Ishikawa (cell line): ENCODE measurements at regions not wholly inside any gene's neighbourhood (a gene's known extent, or its start where the extent isn't known, plus 50 kb on each side); places are given as distances from the start of the nearest gene placed in this dataset.

ENCODE experiments used
- CEBPB ChIP-seq: IDR thresholded peaks from 2 replicates; pipeline ENCODE4 v1.6.1; 2012
- CREB1 ChIP-seq: IDR thresholded peaks from 2 replicates; pipeline ENCODE4 v1.6.1; 2012; ENCODE audit warnings: low read depth
- MAX ChIP-seq: IDR thresholded peaks from 2 replicates; pipeline ENCODE4 v1.6.1; 2012
- NFIC ChIP-seq: IDR thresholded peaks from 2 replicates; pipeline ENCODE4 v1.6.1; 2012
- REST ChIP-seq: IDR thresholded peaks from 2 replicates; pipeline ENCODE4 v1.6.1; 2012; ENCODE audit warnings: low read depth, mild to moderate bottlenecking
- TAF1 ChIP-seq: IDR thresholded peaks from 2 replicates; pipeline ENCODE4 v1.6.1; 2012; ENCODE audit warnings: low read depth, mild to moderate bottlenecking
- TCF12 ChIP-seq: IDR thresholded peaks from 2 replicates; pipeline ENCODE4 v1.6.1; 2012; ENCODE audit warnings: low read depth
- YY1 ChIP-seq: IDR thresholded peaks from 2 replicates; pipeline ENCODE4 v1.6.1; 2012; ENCODE audit warnings: low read depth
- ZBTB7A ChIP-seq: IDR thresholded peaks from 2 replicates; pipeline ENCODE4 v1.6.1; 2012; ENCODE audit warnings: low read depth

GRCh38 chr2:126599062-126599461, 56.9 kb upstream of the GYPC start:
- TF ChIP-seq CREB1 (no peak), REST (no peak), TAF1 (no peak), NFIC (no peak), ZBTB7A (no peak), MAX (no peak), TCF12 (no peak), CEBPB (no peak), YY1 (no peak)
